ENCODE measurements at regions not wholly inside any gene's neighbourhood (a gene's known extent, or its start where the extent isn't known, plus 50 kb on each side); places are given as distances from the start of the nearest gene placed in this dataset.

- Histone ChIP-seq H3K27ac (ENCODE audit: low read depth) (no peak overlapping the region), H3K27me3 (ENCODE audit: insufficient read depth) (no peaks in the 10 kb centered on the region), H3K79me2 (replicated peaks; ENCODE audit: insufficient read depth) (no peaks in the 10 kb centered on the region), H3K4me3 (no peak overlapping the region), H3F3A (replicated peaks; ENCODE audit: low read depth) (no peaks in the 10 kb centered on the region), H3K36me3 (ENCODE audit: insufficient read depth) (no peaks in the 10 kb centered on the region), H3K4me2 (no peak overlapping the region), H3K9me2 (ENCODE audit: insufficient read depth) (peaks cover 8% of the 10 kb centered on the region; the same call in 1 of the 2 replicates), H3K4me1 (ENCODE audit: insufficient read depth) (no peaks in the 10 kb centered on the region), H2AFZ (no peak overlapping the region), H4K20me1 (replicated peaks; ENCODE audit: insufficient read depth) (no peaks in the 10 kb centered on the region)
- H3K36me3 Mint-ChIP-seq (ENCODE audit: low read depth), result no peaks in the 10 kb centered on the region
- H3K4me3 Mint-ChIP-seq, result no peak overlapping the region
- H3K4me1 Mint-ChIP-seq, result no peaks in the 10 kb centered on the region
- no peaks in the 10 kb centered on the region for H3K27me3 Mint-ChIP-seq (ENCODE audit: insufficient read depth, low read depth, poor library complexity)
- H3K27ac Mint-ChIP-seq, result no peak overlapping the region
- no peak for DNase-seq (ENCODE audit: low spot score)
- ATAC-seq, result no peak
- no peak for TF ChIP-seq CTCF (conservative IDR thresholded peaks at IDR 0.05; ENCODE audit: low read depth in 2 of 2)
- TF ChIP-seq ETS1 (IDR thresholded peaks at IDR 0.05), result no peak
- no peak for TF ChIP-seq REST (IDR thresholded peaks at IDR 0.05; ENCODE audit: unreplicated experiment)
- no peak for TF ChIP-seq EZH2 (IDR thresholded peaks at IDR 0.05; ENCODE audit: low read depth, unreplicated experiment)
- TF ChIP-seq ZNF114 (CRISPR knock-in tag; IDR thresholded peaks at IDR 0.05), result no peak
- no peak for TF ChIP-seq ZNF462 (CRISPR knock-in tag; IDR thresholded peaks at IDR 0.05)
- no peak for TF ChIP-seq ZNF331 (CRISPR knock-in tag; IDR thresholded peaks at IDR 0.05; ENCODE audit: low read depth)
- peaks cover 8% of the 10 kb centered on the region; the same call in 1 of the 3 replicates for H3K9me3 Mint-ChIP-seq
Measured at GRCh38 chr6:74557236-74557635, 648.6 kb downstream of the COL12A1 start.

Measured in GM23338 (cell line).